Tibial artery (tissue), 4 donors: ENCODE measurements at regions not wholly inside any gene's neighbourhood (a gene's known extent, or its start where the extent isn't known, plus 50 kb on each side); places are given as distances from the start of the nearest gene placed in this dataset.
A peak's percentile ranks its signal among the peaks of the same experiment; 100 is the strongest.

Experiments
- DNase-seq, 2 donors: peaks; one replicate each; pipeline ENCODE4 v3.0.0-alpha.2; 2019
- H3K27ac ChIP-seq, 2 donors: fragments of 200-600 bp; sonication (generic) in 1 of 2; 1 replicate in 1 of 2; 2 replicates in 1 of 2; pipeline ENCODE4 v1.5.1; 2018 to 2019; ENCODE audit warnings: mild to moderate bottlenecking in 1 of 2
- H3K27me3 ChIP-seq, 2 donors: fragments of 200-600 bp; sonication (generic) in 1 of 2; one replicate each; pipeline versions ENCODE4 v1.5.1 to v1.6.0; 2016 to 2019
- H3K36me3 ChIP-seq, 3 donors: fragments of 200-600 bp; sonication (generic) in 2 of 3; one replicate each; pipeline ENCODE4 v1.5.1; 2016 to 2019; ENCODE audit warnings: mild to moderate bottlenecking in 2 of 3
- H3K4me1 ChIP-seq, 4 donors: fragments of 200-600 bp; sonication (generic) in 2 of 4; 1 replicate in 3 of 4; 2 replicates in 1 of 4; pipeline ENCODE4 v1.5.1; 2016 to 2019
- H3K4me3 ChIP-seq, 2 donors: fragments of 200-600 bp; sonication (generic) in 1 of 2; 1 replicate in 1 of 2; 2 replicates in 1 of 2; pipeline ENCODE4 v1.5.1; 2018 to 2019; ENCODE audit warnings: mild to moderate bottlenecking in 2 of 2
- H3K9me3 ChIP-seq, 3 donors: fragments of 200-600 bp; sonication (generic) in 1 of 3; one replicate each; pipeline ENCODE4 v1.5.1; 2016 to 2019
- intact Hi-C: fragments of 100-400 bp; cut with DNase I; formaldehyde crosslinking; loops from one replicate; pipeline ENCODE4 v1.15.0; 2023; ENCODE audit warnings: low total_unique reads
- TF ChIP-seq, protein P1 (sequence below), 2 experiments: fragments of 200-600 bp in 1 of 2; fragments of 450-650 bp in 1 of 2; IDR thresholded peaks; one replicate each; pipeline ENCODE4 v1.5.1; 2017 to 2019; ENCODE audit warnings: antibody characterized with exemption in 2 of 2, mild to moderate bottlenecking in 1 of 2, moderate library complexity in 1 of 2

DNA sequence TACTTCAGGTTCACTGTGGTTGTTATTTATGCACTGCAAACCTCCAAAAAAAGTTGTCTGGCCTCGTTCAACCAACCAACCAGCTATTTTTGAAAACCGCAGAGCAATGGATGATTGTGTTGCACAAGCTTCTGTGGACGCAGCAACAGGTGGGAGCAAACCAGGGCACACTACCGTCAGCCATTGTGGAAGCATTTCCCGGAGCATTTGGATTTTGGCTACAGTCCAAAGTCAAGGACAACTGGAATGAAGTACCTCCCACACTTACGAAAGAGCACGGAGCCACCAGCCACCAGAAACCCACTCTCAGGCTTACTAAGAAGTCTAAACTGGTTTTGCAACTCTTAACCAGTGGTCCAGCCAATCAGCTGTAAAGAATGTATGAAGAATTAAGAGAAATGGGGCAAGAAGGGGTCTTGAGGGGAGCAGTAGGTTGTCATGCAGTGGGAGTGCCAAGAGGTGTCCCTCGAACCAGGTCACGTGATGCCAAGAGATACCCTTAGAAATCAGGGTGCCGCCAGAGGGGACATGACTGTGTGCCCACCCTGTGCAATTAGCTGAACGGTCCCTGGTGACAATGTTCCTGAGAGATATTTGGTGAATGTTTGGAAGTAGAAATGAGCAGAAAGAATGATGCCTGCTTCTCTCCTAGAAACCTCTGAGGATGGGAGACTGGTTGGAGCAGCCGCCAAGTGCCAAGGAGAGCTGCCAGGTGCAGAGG, 68.9 kb upstream of the PCSK6 start:
- no peak overlapping the region for H3K4me3 ChIP-seq
- H3K36me3 ChIP-seq = no peaks in the 10 kb centered on the region
- intact Hi-C loops = no loop called here
- TF ChIP-seq, protein P1, sequence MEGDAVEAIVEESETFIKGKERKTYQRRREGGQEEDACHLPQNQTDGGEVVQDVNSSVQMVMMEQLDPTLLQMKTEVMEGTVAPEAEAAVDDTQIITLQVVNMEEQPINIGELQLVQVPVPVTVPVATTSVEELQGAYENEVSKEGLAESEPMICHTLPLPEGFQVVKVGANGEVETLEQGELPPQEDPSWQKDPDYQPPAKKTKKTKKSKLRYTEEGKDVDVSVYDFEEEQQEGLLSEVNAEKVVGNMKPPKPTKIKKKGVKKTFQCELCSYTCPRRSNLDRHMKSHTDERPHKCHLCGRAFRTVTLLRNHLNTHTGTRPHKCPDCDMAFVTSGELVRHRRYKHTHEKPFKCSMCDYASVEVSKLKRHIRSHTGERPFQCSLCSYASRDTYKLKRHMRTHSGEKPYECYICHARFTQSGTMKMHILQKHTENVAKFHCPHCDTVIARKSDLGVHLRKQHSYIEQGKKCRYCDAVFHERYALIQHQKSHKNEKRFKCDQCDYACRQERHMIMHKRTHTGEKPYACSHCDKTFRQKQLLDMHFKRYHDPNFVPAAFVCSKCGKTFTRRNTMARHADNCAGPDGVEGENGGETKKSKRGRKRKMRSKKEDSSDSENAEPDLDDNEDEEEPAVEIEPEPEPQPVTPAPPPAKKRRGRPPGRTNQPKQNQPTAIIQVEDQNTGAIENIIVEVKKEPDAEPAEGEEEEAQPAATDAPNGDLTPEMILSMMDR (IDR thresholded peaks at IDR 0.05) = no peak
- no peak overlapping the region for H3K27ac ChIP-seq
- H3K27me3 ChIP-seq = peaks cover 0 to 24% of the 10 kb centered on the region in 2 donors
- no peaks in the 10 kb centered on the region for H3K9me3 ChIP-seq
- DNase-seq = no peak
- no peaks in the 10 kb centered on the region for H3K4me1 ChIP-seq

DNA sequence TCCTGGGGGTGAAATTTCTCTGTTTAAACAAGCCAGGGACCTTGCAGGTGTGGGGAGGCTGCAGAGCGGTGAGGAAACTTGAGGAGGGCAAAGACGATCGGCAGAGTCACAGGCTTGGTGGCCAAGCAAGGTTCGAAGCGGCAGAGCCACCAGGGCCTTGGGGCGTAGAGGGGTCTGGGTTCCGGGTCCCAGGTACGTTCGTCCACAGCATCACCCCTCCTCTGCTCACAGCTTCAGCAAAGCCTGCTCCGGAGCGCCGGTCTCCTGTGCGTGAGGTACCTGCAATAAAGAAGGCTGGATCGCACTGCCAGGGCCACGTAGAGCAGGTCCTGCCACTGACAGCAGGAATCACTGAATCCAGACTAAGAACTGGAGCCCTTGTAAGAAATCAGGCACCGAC, 66.8 kb upstream of the PCSK6 start:
- H3K27me3 ChIP-seq = peaks cover 0 to 32% of the 10 kb centered on the region in 2 donors
- TF ChIP-seq, protein P1 (IDR thresholded peaks at IDR 0.05) = no peak
- no peak overlapping the region for H3K27ac ChIP-seq
- no peaks in the 10 kb centered on the region for H3K4me1 ChIP-seq
- no peaks in the 10 kb centered on the region for H3K36me3 ChIP-seq
- no peaks in the 10 kb centered on the region for H3K9me3 ChIP-seq
- intact Hi-C loops = no loop called here
- no peak for DNase-seq
- H3K4me3 ChIP-seq = no peak overlapping the region

DNA sequence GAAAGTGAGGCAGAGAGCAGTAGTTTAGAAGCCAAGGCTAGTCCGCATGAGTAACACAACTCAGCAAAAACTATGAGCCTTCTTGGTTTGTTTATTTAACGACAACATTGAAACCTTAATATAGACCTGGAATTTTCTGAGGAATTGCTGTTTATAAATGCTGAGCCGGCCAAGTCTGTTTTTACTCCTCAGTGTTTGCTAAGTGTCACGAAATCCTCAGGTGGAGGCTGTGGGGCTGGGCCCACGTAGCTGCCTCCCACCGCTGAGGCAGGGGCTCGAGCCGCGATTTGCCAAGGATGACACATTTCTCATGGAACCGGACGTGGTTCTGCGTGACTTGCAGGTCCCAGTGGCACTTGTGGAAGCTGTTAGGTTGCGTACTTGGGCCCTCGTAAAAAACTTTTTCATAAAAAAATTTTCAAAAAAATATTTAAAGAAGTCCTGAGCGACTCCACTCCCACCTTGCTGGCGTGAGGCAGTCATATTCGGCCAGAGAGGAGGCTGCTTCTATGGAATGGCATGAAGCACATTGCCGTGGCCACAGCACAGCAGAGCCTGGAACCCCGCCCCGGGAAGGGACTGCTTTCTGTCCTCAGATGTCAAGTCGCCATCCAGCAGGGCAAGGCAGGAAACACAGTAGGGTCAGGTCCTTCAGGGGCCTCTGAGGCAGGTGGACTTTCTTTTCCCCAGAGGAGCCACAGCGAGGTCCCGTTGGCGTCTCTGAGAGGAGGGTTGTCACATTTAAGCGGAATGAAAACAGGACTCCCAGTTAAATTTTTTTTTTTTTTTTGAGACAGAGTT, 64.8 kb upstream of the PCSK6 start:
- H3K4me3 ChIP-seq = no peak overlapping the region
- no peak overlapping the region for H3K27ac ChIP-seq
- no peaks in the 10 kb centered on the region for H3K9me3 ChIP-seq
- TF ChIP-seq, protein P1 (IDR thresholded peaks at IDR 0.05) = no peak
- H3K36me3 ChIP-seq = no peaks in the 10 kb centered on the region
- H3K4me1 ChIP-seq = no peaks in the 10 kb centered on the region
- DNase-seq = peak in 1 of 2 donors; percentile 37
- peaks cover 0 to 32% of the 10 kb centered on the region in 2 donors for H3K27me3 ChIP-seq
- intact Hi-C loops = no loop called here

DNA sequence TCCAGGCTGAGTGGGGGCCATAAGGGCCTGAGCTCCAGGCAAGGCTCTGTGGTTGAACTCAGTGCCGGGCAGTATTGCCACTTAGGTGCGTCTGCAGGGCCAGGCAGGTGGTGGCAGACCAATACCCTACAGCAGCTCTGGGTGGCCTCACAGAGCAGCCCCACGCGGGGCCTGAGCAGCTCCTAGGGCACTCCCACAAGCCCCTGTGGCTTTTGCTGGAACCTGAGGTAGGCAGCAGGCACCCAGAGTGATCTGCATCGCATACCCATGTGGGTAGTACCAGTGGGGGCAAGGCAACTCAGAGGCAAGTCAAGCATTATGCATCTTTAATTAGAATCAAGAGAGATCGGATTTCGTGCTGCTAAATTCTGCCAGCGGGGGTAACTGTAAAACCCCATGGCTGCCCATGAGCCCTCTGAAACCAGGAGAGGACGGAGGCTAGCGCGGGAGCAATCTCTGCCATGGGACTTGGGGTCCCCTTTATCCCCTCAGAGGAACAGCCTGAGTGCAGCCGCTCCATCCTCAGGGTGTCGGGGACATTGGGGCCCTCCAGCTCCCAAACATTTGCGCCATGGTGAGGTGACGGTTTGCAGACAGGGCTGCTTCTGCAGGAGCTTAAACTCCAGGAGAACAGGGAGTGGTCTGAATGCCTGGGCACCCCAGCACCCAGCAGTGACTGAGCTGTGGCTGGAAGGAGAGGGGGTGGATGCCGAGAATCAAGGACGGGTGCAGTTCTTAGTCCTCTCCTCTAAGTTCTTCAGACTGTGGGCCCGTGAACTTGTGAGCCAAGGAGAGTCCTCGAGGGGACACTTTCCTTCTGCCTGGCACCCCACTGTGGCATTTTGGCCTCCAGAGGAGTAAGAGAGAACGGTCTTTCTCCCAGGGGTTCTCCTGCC, 62.4 kb upstream of the PCSK6 start:
- intact Hi-C loops = no loop called here
- Histone ChIP-seq H3K36me3 (no peaks in the 10 kb centered on the region), H3K4me3 (no peak overlapping the region), H3K4me1 (no peaks in the 10 kb centered on the region), H3K9me3 (no peaks in the 10 kb centered on the region), H3K27me3 (peaks cover 0 to 14% of the 10 kb centered on the region in 2 donors), H3K27ac (no peak overlapping the region)
- DNase-seq = peak in 1 of 2 donors; percentile 34
- TF ChIP-seq, protein P1 (IDR thresholded peaks at IDR 0.05) = no peak

DNA sequence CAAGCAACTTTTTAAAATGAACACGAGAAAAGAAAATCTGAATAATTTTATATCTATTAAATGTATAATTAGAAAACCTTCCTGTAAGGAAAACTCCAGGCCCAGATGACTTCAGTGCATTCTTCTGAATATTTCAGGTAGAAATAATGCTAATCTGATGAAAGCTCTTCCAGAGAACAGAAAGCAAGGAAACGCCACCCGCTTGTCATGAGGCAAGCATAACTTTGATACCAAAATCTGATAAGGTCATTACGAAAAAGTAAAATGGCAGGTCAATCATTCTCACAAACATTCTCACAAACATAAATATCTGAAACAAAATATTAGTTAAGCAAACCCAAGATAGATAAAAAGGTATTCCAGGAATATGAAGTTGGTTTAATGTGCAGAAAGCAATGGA, 60.6 kb upstream of the PCSK6 start:
- H3K27ac ChIP-seq = no peak overlapping the region
- intact Hi-C loops = no loop called here
- H3K9me3 ChIP-seq = no peaks in the 10 kb centered on the region
- H3K4me1 ChIP-seq = no peaks in the 10 kb centered on the region
- peaks cover 0 to 20% of the 10 kb centered on the region in 2 donors for H3K27me3 ChIP-seq
- TF ChIP-seq, protein P1 (IDR thresholded peaks at IDR 0.05) = no peak
- no peak for DNase-seq
- H3K36me3 ChIP-seq = no peaks in the 10 kb centered on the region
- H3K4me3 ChIP-seq = no peak overlapping the region
